ENCODE measurements at regions not wholly inside any gene's neighbourhood (a gene's known extent, or its start where the extent isn't known, plus 50 kb on each side); places are given as distances from the start of the nearest gene placed in this dataset.
"Not testable (repeated sequence)": the region's sequence is repeated elsewhere in the genome, so short reads cannot be mapped to it uniquely, and the experiment has no call there.

DNA sequence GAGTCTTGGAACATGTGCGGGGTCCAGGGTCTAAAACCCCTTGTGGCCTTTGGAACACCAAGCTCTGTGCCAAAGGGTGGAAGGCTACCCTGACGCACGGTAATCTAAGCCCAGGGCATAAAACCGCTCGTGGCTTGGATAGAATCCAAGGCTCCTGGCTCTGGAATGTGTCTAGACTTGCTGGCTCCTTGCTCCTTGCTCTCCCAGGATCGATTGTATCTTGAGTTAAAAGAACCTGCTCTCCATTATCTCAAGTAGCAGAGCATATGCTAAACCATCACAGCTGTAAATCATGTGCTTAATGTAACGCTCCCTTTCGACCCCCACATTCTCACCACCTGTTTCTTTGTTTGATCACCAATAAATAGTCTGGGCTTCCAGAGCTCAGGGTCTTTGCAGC, 50.3 kb downstream of the TLCD4 start:
- not testable (repeated sequence) for H3K4me2 ChIP-seq (ENCODE audit: low read length); H3K27me3 ChIP-seq (ENCODE audit: insufficient read depth, low read length); H3K27ac ChIP-seq (ENCODE audit: low read depth, low read length); H3K36me3 ChIP-seq (ENCODE audit: insufficient read depth, low read length); H2AFZ ChIP-seq (ENCODE audit: low read depth, low read length); H3K79me2 ChIP-seq (ENCODE audit: insufficient read depth, low read length); H3K27ac Mint-ChIP-seq (ENCODE audit: unreplicated experiment); H3K9me3 ChIP-seq (ENCODE audit: insufficient read depth, low read depth, low read length); H3K4me3 ChIP-seq (ENCODE audit: insufficient read depth, low read depth, low read length); H4K20me1 ChIP-seq (ENCODE audit: insufficient read depth, low read length); H3K4me1 Mint-ChIP-seq (ENCODE audit: low read depth, unreplicated experiment); H3K36me3 Mint-ChIP-seq (ENCODE audit: low read depth, unreplicated experiment); H3K4me3 Mint-ChIP-seq (ENCODE audit: unreplicated experiment); H3K4me1 ChIP-seq (ENCODE audit: insufficient read depth, low read length); FAIRE-seq; H3K27me3 Mint-ChIP-seq (ENCODE audit: low read depth, unreplicated experiment); H3K9ac ChIP-seq (ENCODE audit: low read length)
- peaks cover 16% of the 10 kb centered on the region for H3K9me3 Mint-ChIP-seq (ENCODE audit: unreplicated experiment)
- DNase-seq (ENCODE audit: low read depth), result peak; percentile 14

- Mint-ChIP-seq H3K36me3 (ENCODE audit: low read depth, unreplicated experiment) (peaks cover 4% of the 10 kb centered on the region), H3K27me3 (ENCODE audit: low read depth, unreplicated experiment) (no peaks in the 10 kb centered on the region), H3K27ac (ENCODE audit: unreplicated experiment) (peak overlapping the region; percentile 41), H3K9me3 (ENCODE audit: unreplicated experiment) (peaks cover 16% of the 10 kb centered on the region), H3K4me1 (ENCODE audit: low read depth, unreplicated experiment) (peaks cover 10% of the 10 kb centered on the region), H3K4me3 (ENCODE audit: unreplicated experiment) (no peak overlapping the region)
- H3K9ac ChIP-seq (ENCODE audit: low read length), result no peak overlapping the region
- no peaks in the 10 kb centered on the region for H3K36me3 ChIP-seq (ENCODE audit: insufficient read depth, low read length)
- no peaks in the 10 kb centered on the region for H3K9me3 ChIP-seq (ENCODE audit: insufficient read depth, low read depth, low read length)
- H3K4me3 ChIP-seq (ENCODE audit: insufficient read depth, low read depth, low read length), result no peak overlapping the region
- no peaks in the 10 kb centered on the region for H3K4me1 ChIP-seq (ENCODE audit: insufficient read depth, low read length)
- no peaks in the 10 kb centered on the region for H3K27me3 ChIP-seq (ENCODE audit: insufficient read depth, low read length)
- no peak overlapping the region for H3K27ac ChIP-seq (ENCODE audit: low read depth, low read length)
- no peak for DNase-seq (ENCODE audit: low read depth)
- TF ChIP-seq EZH2 (IDR thresholded peaks at IDR 0.05; ENCODE audit: insufficient read depth, low read length) (no peak), CTCF (IDR thresholded peaks at IDR 0.05; ENCODE audit: insufficient read depth, low read depth, low read length) (no peak)
- no peak for FAIRE-seq
- no peak overlapping the region for H2AFZ ChIP-seq (ENCODE audit: low read depth, low read length)
- no peaks in the 10 kb centered on the region for H4K20me1 ChIP-seq (ENCODE audit: insufficient read depth, low read length)
- no peak overlapping the region for H3K4me2 ChIP-seq (ENCODE audit: low read length)
- no peaks in the 10 kb centered on the region for H3K79me2 ChIP-seq (ENCODE audit: insufficient read depth, low read length)
These were observed 50.9 kb downstream of the TLCD4 start for GRCh38 chr1:95168028-95168427.

- no peak overlapping the region for H3K27ac Mint-ChIP-seq (ENCODE audit: unreplicated experiment)
- H3K9me3 ChIP-seq (ENCODE audit: insufficient read depth, low read depth, low read length), result no peaks in the 10 kb centered on the region
- H3K27me3 ChIP-seq (ENCODE audit: insufficient read depth, low read length), result no peaks in the 10 kb centered on the region
- no peak overlapping the region for H3K27ac ChIP-seq (ENCODE audit: low read depth, low read length)
- no peaks in the 10 kb centered on the region for H3K36me3 ChIP-seq (ENCODE audit: insufficient read depth, low read length)
- peaks cover 10% of the 10 kb centered on the region for H3K4me1 Mint-ChIP-seq (ENCODE audit: low read depth, unreplicated experiment)
- H2AFZ ChIP-seq (ENCODE audit: low read depth, low read length), result no peak overlapping the region
- no peak overlapping the region for H3K4me3 Mint-ChIP-seq (ENCODE audit: unreplicated experiment)
- H3K4me1 ChIP-seq (ENCODE audit: insufficient read depth, low read length), result no peaks in the 10 kb centered on the region
- H3K9me3 Mint-ChIP-seq (ENCODE audit: unreplicated experiment), result peaks cover 14% of the 10 kb centered on the region
- H3K79me2 ChIP-seq (ENCODE audit: insufficient read depth, low read length), result no peaks in the 10 kb centered on the region
- DNase-seq (ENCODE audit: low read depth) (no peak), FAIRE-seq (no peak)
- no peaks in the 10 kb centered on the region for H4K20me1 ChIP-seq (ENCODE audit: insufficient read depth, low read length)
- no peak overlapping the region for H3K4me2 ChIP-seq (ENCODE audit: low read length)
- H3K4me3 ChIP-seq (ENCODE audit: insufficient read depth, low read depth, low read length), result no peak overlapping the region
- H3K36me3 Mint-ChIP-seq (ENCODE audit: low read depth, unreplicated experiment), result peaks cover 2% of the 10 kb centered on the region
- no peaks in the 10 kb centered on the region for H3K27me3 Mint-ChIP-seq (ENCODE audit: low read depth, unreplicated experiment)
- TF ChIP-seq EZH2 (IDR thresholded peaks at IDR 0.05; ENCODE audit: insufficient read depth, low read length) (no peak), CTCF (IDR thresholded peaks at IDR 0.05; ENCODE audit: insufficient read depth, low read depth, low read length) (no peak)
- no peak overlapping the region for H3K9ac ChIP-seq (ENCODE audit: low read length)
These were observed 51.7 kb downstream of the TLCD4 start for GRCh38 chr1:95168761-95169351.

Data from astrocyte (in vitro differentiated cells and primary cell).